Cardiac septum (tissue), 1 donor: ENCODE measurements at regions not wholly inside any gene's neighbourhood (a gene's known extent, or its start where the extent isn't known, plus 50 kb on each side); places are given as distances from the start of the nearest gene placed in this dataset.

ENCODE experiments used
- DNase-seq: peaks from one replicate; pipeline ENCODE4 v3.0.0-alpha.2; 2020; ENCODE audit warnings: low spot score
- intact Hi-C: fragments of 100-400 bp; cut with DNase I; formaldehyde crosslinking; loops from one replicate; pipeline ENCODE4 v1.14.0; 2022
- donor health status: DM: no; HTN: no; CAD: no.

DNA sequence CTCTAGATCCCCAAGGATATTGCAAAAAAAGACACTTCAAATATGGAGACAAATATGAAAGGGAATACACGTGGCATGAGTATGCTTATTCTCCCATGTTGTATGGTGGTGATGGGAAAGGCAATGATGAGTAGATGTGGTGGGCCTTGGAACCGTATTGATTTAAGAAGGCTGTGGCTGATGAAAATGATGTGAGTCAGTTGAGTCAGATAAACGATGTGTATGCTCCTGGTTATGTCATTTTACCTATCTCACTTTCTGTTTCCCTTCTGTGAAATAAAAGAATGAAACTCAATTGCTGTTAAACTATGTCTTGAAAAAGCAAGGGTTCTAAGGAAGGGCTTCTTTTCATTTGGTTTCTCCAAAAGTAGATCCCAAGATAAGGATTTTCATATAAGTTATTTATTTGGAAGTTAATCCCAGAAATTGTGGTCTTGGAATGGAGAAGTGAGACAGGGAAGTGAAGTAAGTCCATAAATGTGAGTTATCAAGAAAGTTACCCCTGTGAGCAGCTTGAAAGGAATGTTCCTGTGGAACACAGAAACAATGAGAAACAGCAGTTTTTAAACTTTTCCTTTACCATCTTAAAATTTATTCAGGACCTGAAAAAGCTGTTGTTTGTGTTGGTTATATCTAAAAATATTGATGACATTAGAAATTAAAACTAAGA lies 292.0 kb downstream of the DUSP10 start:
- no peak for DNase-seq
- intact Hi-C loops, result no loop called here

DNA sequence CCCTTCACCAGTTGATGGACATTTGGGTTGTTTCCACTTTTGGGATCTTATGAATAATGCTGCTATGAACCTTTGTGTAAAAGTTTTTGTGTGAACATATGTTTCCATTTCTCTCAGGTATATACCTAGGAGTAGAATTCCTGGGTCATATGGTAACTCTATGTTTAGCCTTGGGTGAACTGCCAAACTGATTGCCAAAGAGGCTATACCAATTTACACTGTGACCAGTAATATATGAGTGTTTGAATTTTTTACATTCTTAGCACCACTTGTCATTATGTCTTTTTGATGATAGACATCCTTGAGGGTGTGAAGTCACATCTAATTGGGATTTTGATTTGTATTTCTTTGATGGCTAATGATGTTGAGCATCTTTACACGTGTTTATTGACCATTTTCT lies 290.1 kb downstream of the DUSP10 start:
- intact Hi-C loops, result no loop called here
- DNase-seq, result no peak

- intact Hi-C loops, result no loop called here
- no peak for DNase-seq
Measured at GRCh38 chr1:221454096-221454495, 287.8 kb downstream of the DUSP10 start.

DNA sequence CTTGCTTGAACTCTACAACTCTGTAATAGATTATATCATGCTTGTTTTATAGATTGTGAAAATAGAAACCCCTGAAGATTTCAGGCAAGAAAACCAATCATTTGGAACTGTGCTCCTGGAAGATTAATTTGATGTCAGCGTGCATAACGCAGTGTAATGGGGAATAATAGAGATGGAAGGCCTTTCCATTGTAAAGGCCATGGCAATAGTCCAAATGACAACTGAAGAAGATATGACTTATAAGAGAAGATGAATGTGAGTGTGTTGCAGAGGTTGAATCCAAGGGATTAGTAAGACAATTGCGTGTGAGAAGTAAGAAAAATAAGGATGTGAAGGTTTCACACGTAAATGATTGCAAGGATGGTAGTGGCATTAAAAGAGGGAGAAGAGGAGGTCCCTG lies 285.0 kb downstream of the DUSP10 start:
- intact Hi-C loops, result no loop called here
- DNase-seq, result no peak

- intact Hi-C loops, result no loop called here
- no peak for DNase-seq
Measured at GRCh38 chr1:221457685-221458446, 284.0 kb downstream of the DUSP10 start.

- DNase-seq, result no peak
- intact Hi-C loops, result no loop called here
Measured at GRCh38 chr1:221458447-221459156, 283.3 kb downstream of the DUSP10 start.

- DNase-seq, result no peak
- intact Hi-C loops, result no loop called here
Measured at GRCh38 chr1:221459558-221459957, 282.3 kb downstream of the DUSP10 start.

DNA sequence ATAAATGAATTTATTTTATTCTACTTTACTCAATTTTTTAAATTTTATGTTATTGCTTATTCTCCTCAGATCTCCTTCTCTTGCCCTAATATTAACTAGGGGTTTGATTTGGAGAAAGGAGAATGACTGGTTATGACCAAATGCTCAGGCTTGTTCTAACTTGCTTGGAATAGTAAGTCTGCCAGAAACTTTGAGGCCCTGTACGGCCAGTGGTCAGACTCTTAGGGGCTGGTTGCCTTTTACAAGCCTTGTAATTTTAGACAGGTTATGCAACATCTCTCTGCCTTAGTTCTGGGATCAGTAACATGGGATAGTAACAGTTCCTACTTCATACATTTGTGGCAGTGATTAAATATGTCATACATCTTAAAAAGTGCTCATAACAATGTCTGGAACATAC lies 279.5 kb downstream of the DUSP10 start:
- no peak for DNase-seq
- intact Hi-C loops, result no loop called here

GRCh38 chr1:221468546-221468945 lies 273.3 kb downstream of the DUSP10 start:
- intact Hi-C loops, result no loop called here
- DNase-seq, result no peak

DNA sequence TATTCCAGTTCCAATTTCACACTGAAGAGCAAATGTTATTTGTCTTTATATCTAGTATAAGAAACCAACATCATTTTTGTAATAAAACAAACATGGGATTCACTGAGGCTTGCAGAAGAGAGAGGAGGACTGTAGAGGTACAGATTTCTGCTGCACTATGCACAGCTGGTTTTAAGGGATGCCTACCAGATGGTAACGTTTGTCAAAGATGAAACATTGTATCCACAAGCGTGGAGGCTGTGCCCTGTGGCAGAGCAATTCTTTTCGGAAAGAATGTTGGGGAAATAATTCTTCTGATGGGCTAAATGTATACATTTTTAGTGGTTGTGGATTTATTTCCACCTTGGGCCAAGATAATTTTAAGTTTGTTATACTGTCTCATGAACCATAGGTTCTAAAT lies 272.4 kb downstream of the DUSP10 start:
- intact Hi-C loops, result no loop called here
- DNase-seq, result no peak

GRCh38 chr1:221470000-221470698 lies 271.7 kb downstream of the DUSP10 start:
- intact Hi-C loops, result loop anchor here (10.0 kb wide), 1 partner anchor 985 kb away; no protein-coding TSS in a partner anchor
- DNase-seq, result no peak

GRCh38 chr1:221473411-221473810 lies 268.5 kb downstream of the DUSP10 start:
- no peak for DNase-seq
- intact Hi-C loops, result loop anchor here (10.0 kb wide), 1 partner anchor 981 kb away; no protein-coding TSS in a partner anchor

DNA sequence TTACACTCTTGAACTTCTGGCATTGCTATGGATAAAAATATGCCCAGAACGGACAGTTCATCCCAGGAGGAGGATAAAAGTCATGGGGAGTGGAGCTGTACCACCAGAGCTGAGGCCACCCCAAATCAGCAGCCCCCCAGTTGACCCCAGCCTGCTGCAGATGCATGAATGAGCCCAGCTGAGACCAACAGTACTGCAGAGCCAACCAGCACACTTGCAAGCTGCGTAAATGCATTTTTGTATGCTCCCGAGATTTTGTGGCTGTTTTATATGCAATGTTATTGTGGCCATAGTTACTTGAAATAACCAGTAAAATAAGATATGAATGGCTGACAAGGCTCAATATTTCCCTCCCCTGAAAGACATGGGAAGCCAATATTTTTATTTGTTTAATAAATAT lies 264.6 kb downstream of the DUSP10 start:
- intact Hi-C loops, result loop anchor here (10.0 kb wide), 1 partner anchor 978 kb away; no protein-coding TSS in a partner anchor
- DNase-seq, result no peak

DNA sequence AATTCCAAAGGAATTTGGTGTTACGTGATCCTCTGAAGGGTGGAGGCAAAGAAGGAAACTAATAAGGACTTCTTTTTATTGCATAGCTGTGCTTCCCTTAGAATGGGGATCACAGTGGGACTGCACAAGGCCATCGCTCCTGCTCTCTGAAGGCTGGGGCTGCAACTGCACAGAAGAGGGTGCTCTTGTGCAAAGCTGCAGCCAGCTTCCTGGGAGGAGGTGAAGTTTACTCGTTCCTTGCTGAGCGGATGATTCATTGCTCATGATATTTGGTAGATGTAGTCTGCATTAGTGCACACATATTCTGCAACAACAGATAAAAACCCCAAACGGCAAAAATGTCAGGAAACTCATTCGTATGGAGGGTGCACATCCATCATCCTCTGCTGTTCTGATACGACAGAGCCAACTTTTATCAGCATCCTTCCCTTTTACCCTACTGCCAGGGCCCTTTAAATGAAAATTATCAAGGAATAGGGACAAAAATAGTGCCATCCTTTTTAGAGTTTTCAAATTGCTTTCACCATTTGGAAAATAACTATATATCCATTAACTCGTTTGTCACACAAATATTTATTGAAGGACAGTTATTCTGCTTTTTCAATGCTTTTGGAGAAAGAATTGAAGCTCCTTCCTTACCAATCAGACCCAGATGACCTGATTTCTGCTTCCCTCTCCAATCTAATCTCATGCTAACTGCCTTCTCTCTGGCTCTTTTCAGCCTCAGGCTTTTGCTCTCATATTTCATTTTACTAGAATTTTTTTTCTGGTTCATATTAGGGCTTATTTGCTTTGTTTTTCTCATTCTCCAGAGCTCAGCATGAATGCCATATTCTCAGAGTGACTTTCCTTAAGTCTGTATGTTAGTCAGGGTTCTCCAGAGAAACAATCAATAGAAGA lies 263.6 kb downstream of the DUSP10 start:
- DNase-seq, result no peak
- intact Hi-C loops, result loop anchor here (10.0 kb wide), 1 partner anchor 977 kb away; no protein-coding TSS in a partner anchor

DNA sequence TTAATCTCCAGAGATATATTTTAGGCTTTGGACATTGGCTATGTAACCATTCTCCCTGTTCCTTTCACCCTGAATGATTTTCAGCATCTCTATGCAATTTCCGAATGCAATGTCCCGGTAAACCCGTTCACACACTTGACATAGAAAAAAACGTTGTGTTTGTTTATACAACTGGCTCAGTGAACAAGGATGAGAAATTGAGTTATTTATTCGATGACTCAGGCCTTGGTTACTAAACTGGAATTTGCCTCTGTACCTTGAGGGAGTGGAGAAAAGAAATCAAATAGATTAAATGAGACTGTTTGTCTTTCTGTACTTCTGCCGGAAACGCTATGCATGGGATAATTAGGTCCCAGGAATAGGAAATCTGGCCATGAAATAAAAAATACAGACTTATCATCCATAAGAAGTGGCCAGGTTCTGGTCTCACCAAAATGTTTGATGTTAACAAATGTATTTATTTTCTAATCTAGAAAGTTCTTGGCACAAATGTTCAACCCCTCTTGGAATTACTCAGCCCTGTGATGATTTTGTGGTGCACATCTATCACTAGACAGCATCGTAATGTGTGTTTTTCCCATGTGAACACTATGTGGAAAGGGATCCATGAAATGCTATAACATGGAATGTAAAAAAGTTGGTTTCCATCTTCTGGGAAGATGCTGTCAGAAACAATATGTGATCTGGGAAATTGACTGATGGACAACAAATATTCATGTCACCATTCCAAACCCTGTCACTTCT lies 253.9 kb downstream of the DUSP10 start:
- intact Hi-C loops, result no loop called here
- DNase-seq, result no peak

DNA sequence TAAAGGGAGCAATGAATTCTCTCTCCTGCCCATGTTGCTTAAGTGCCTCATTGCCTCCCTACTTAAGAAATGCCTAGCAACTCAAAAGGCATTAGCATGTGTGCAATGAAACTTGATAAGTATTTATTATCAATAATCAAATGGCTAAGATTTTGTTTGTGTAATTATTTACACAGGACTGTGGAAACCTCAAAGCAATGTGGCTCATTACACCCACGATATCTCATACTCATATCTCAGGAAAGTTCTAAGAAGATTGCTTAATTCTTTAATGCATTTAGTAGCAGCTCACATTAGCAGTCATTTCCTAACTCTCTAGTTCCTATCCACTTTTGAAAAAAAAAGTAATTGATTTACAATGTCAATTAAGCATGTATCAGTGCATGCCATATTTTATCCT lies 253.3 kb downstream of the DUSP10 start:
- no peak for DNase-seq
- intact Hi-C loops, result no loop called here

DNA sequence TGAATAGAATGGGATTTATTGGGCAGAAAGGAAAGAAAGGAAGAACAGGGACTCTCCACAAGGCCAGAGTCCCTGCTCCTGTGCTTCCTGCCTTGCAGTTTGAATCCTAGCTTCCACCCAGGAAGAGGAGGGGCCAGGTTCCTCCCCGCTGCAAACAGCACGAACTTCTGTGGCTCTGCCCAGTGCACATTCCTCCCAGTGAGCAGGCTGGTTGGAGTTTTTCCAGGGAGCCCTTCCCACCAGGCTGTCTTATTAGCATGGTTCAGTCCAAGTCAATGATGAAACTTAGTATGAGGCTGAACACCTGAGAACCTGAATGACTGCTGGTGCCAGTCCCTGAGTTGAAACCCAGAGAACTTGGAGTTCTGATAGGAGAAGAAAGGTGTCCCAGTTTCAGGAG lies 247.2 kb downstream of the DUSP10 start:
- no peak for DNase-seq
- intact Hi-C loops, result no loop called here

- intact Hi-C loops, result no loop called here
- DNase-seq, result no peak
Measured at GRCh38 chr1:221497046-221497445, 244.8 kb downstream of the DUSP10 start.
